B cell (primary cell): ENCODE measurements at regions not wholly inside any gene's neighbourhood (a gene's known extent, or its start where the extent isn't known, plus 50 kb on each side); places are given as distances from the start of the nearest gene placed in this dataset.

Source experiments
- ATAC-seq: fragments of 200-7000 bp; cut with Tn5 transposase; one replicate; pipeline ENCODE4 v1.10.0; 2021; ENCODE audit warnings: low read depth, mild to moderate bottlenecking, moderate number of reproducible peaks, moderate library complexity
- CTCF ChIA-PET: fragments of 350-600 bp; sonication (Branson Sonifier 250); formaldehyde crosslinking; loops from one replicate; lab custom pipeline; 2021; ENCODE audit warnings: antibody characterized with exemption, inconsistent platforms; lab: Charles Lee
- POLR2A ChIA-PET: fragments of 350-600 bp; sonication (Branson Sonifier 250); formaldehyde crosslinking; loops from one replicate; lab custom pipeline; 2021; ENCODE audit warnings: antibody characterized with exemption; lab: Charles Lee
- DNase-seq: peaks from one replicate; pipeline ENCODE4 v3.0.0; 2013
- H2AFZ ChIP-seq: 2 replicates; pipeline ENCODE4 v1.6.1; 2012; ENCODE audit warnings: mild to moderate bottlenecking, low read depth, low read length; ENCODE audit not compliant: insufficient read depth, poor library complexity, severe bottlenecking
- H3K27ac ChIP-seq, 2 donors: 1 replicate in 1 of 2; 2 replicates in 1 of 2; pipeline ENCODE4 v1.5.1; 2012 to 2013; ENCODE audit warnings: low read length in 2 of 2, mild to moderate bottlenecking in 2 of 2, moderate library complexity in 1 of 2
- H3K27me3 ChIP-seq, 4 experiments: fragments of 200-600 bp in 1 of 4; sonication (generic) in 1 of 4; replicated peaks in 1 of 4; 1 replicate in 2 of 4; 2 replicates in 2 of 4; pipeline versions ENCODE4 v1.6.1 to v1.7.0; 2013 to 2016; ENCODE audit warnings: low read length in 3 of 4, mild to moderate bottlenecking in 2 of 4, mixed read lengths in 1 of 4, moderate library complexity in 1 of 4; ENCODE audit not compliant: insufficient read depth in 4 of 4, control insufficient read depth in 3 of 4; ENCODE audit errors: control extremely low read depth in 1 of 4
- H3K36me3 ChIP-seq, 2 experiments: replicated peaks in 1 of 2; 1 replicate in 1 of 2; 2 replicates in 1 of 2; pipeline versions ENCODE4 v1.6.1 to v1.7.1; 2013; ENCODE audit warnings: low read length in 1 of 2; ENCODE audit not compliant: insufficient read depth in 2 of 2, control insufficient read depth in 1 of 2; ENCODE audit errors: control extremely low read depth in 1 of 2, extremely low read depth in 1 of 2
- H3K4me1 ChIP-seq, 2 donors: fragments of 200-600 bp in 1 of 2; sonication (generic) in 1 of 2; 1 replicate in 1 of 2; 2 replicates in 1 of 2; pipeline versions ENCODE4 v1.5.1 to v1.6.1; 2013 to 2017; ENCODE audit warnings: low read length in 2 of 2; ENCODE audit not compliant: control insufficient read depth in 2 of 2, insufficient read depth in 2 of 2
- H3K4me2 ChIP-seq: replicated peaks from 2 replicates; pipeline ENCODE3; 2012; ENCODE audit warnings: mild to moderate bottlenecking, low read depth, low read length; ENCODE audit not compliant: poor library complexity, severe bottlenecking
- H3K4me3 ChIP-seq, 5 experiments: fragments of 200-600 bp in 1 of 5; sonication (generic) in 1 of 5; 1 replicate in 3 of 5; 2 replicates in 2 of 5; pipeline versions ENCODE4 v1.5.1 to v1.7.0; 2011 to 2016; ENCODE audit warnings: low read length in 4 of 5, mild to moderate bottlenecking in 4 of 5, low read depth in 2 of 5, control low read depth in 1 of 5, moderate library complexity in 1 of 5; ENCODE audit not compliant: insufficient read depth in 1 of 5; ENCODE audit errors: control extremely low read depth in 1 of 5, extremely low read depth in 1 of 5
- H3K79me2 ChIP-seq: fragments of 200-600 bp; sonication (generic); one replicate; pipeline ENCODE4 v1.6.0; 2016; ENCODE audit warnings: low read length; ENCODE audit not compliant: control insufficient read depth, insufficient read depth
- H3K9ac ChIP-seq: fragments of 200-600 bp; sonication (generic); 2 replicates; pipeline ENCODE4 v1.6.1; 2017; ENCODE audit warnings: mild to moderate bottlenecking, low read length, moderate library complexity
- H3K9me3 ChIP-seq, 3 donors: one replicate each; pipeline versions ENCODE4 v1.6.1 to v1.7.1; 2013; ENCODE audit warnings: low read length in 2 of 3; ENCODE audit not compliant: control insufficient read depth in 2 of 3, insufficient read depth in 1 of 3; ENCODE audit errors: control extremely low read depth in 1 of 3
- H4K20me1 ChIP-seq: 2 replicates; pipeline ENCODE4 v1.6.0; 2012; ENCODE audit warnings: mild to moderate bottlenecking, low read length; ENCODE audit not compliant: insufficient read depth, control insufficient read depth, poor library complexity, severe bottlenecking
- H3K27ac Mint-ChIP-seq: one replicate; pipeline ENCODE4 v1.8.0; 2021; ENCODE audit warnings: mixed read lengths
- H3K27me3 Mint-ChIP-seq: one replicate; pipeline ENCODE4 v1.8.0; 2021; ENCODE audit warnings: mixed read lengths
- H3K4me1 Mint-ChIP-seq: one replicate; pipeline ENCODE4 v1.8.0; 2021; ENCODE audit warnings: mixed read lengths
- H3K4me3 Mint-ChIP-seq: one replicate; pipeline ENCODE4 v1.8.0; 2021; ENCODE audit warnings: mixed read lengths
- H3K9me3 Mint-ChIP-seq: one replicate; pipeline ENCODE4 v1.8.0; 2022; ENCODE audit warnings: mixed read lengths; ENCODE audit not compliant: insufficient read depth
- EZH2 ChIP-seq: IDR thresholded peaks from 2 replicates; pipeline ENCODE4 v1.6.1; 2012; ENCODE audit warnings: borderline replicate concordance, low read depth, mild to moderate bottlenecking, moderate library complexity, low read length; ENCODE audit not compliant: insufficient read depth, poor library complexity, severe bottlenecking
- WGBS: methylation state at CpG from one replicate; pipeline ENCODE4 v1.1.5; 2013; ENCODE audit warnings: missing lambda C conversion rate; ENCODE audit not compliant: insufficient coverage; 5-methylcytosine and 5-hydroxymethylcytosine counted together
- intact Hi-C: fragments of 100-400 bp; cut with micrococcal nuclease; formaldehyde crosslinking; loops from one replicate; pipeline ENCODE4 v1.10.0; 2022
- TF ChIP-seq, protein P1 (sequence below): fragments of 200-600 bp; IDR thresholded peaks from one replicate; pipeline ENCODE4 v1.8.0; 2022; ENCODE audit warnings: antibody characterized with exemption, mild to moderate bottlenecking

DNA sequence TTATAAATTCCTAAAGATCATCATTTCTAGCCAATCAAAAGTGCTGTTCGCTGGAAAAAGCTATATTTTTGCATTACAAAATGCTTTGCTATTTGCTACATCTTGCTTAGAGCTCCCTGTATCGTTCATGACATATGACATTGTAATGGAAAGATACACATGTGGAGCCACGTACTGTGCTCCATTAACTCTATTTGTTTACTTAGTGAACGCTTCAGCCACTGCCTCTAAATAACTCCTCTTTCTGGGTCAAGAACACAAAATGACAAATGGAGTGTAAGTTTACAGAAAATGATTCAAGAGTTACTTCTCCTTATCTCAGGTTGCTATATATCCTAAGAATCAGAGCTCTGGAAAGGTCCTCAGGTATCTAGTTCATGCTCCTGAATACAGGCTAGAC is 329.1 kb upstream of the SMIM31 start:
- Histone ChIP-seq H3K79me2 (no peaks in the 10 kb centered on the region), H3K9me3 (peaks cover 0 to under 1% (median 0%) of the 10 kb centered on the region in 3 donors), H3K9ac (no peak overlapping the region), H3K27ac (no peak overlapping the region), H3K4me3 (no peak overlapping the region), H3K36me3 (no peaks in the 10 kb centered on the region), H3K27me3 (no peaks in the 10 kb centered on the region), H3K4me1 (no peaks in the 10 kb centered on the region), H2AFZ (no peak overlapping the region), H4K20me1 (no peaks in the 10 kb centered on the region), H3K4me2 (no peak overlapping the region)
- Mint-ChIP-seq H3K4me3 (no peak overlapping the region), H3K27me3 (no peaks in the 10 kb centered on the region), H3K9me3 (no peaks in the 10 kb centered on the region), H3K27ac (no peak overlapping the region), H3K4me1 (no peaks in the 10 kb centered on the region)
- no peak for TF ChIP-seq EZH2
- TF ChIP-seq, protein P1, sequence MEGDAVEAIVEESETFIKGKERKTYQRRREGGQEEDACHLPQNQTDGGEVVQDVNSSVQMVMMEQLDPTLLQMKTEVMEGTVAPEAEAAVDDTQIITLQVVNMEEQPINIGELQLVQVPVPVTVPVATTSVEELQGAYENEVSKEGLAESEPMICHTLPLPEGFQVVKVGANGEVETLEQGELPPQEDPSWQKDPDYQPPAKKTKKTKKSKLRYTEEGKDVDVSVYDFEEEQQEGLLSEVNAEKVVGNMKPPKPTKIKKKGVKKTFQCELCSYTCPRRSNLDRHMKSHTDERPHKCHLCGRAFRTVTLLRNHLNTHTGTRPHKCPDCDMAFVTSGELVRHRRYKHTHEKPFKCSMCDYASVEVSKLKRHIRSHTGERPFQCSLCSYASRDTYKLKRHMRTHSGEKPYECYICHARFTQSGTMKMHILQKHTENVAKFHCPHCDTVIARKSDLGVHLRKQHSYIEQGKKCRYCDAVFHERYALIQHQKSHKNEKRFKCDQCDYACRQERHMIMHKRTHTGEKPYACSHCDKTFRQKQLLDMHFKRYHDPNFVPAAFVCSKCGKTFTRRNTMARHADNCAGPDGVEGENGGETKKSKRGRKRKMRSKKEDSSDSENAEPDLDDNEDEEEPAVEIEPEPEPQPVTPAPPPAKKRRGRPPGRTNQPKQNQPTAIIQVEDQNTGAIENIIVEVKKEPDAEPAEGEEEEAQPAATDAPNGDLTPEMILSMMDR: no peak
- intact Hi-C loops: no loop called here
- CTCF ChIA-PET: no interaction called here
- DNase-seq (no peak), ATAC-seq (no peak)
- WGBS: 89% methylated on average over 1 of the region's 4 CpGs
- POLR2A ChIA-PET: interaction anchor here (0.7 kb wide), 1 partner anchor 66 kb away, joined by 3 read pairs; no protein-coding TSS in a partner anchor

DNA sequence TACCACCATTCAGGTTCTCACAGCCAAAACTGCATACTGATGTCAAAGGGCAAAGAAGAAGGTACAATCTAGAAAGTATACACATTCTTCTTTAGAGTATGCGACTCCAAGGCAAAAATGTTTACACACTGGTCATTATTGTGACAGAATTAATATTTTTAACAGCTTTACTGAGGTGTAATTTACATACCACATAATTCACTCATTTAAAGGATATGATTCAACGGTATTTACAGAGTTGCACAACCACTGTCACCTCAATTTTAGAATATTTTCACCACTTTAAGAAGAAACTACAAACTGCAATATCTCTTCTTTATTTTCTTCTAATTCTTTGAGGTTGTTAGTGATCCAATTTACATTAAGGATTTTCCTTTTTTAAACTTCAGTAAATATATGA is 325.4 kb upstream of the SMIM31 start:
- H3K27ac Mint-ChIP-seq: no peak overlapping the region
- H3K9me3 Mint-ChIP-seq: no peaks in the 10 kb centered on the region
- H4K20me1 ChIP-seq: no peaks in the 10 kb centered on the region
- no peaks in the 10 kb centered on the region for H3K4me1 ChIP-seq
- TF ChIP-seq, protein P1: no peak
- TF ChIP-seq EZH2: no peak
- ChIA-PET POLR2A (no interaction called here), CTCF (no interaction called here)
- H3K79me2 ChIP-seq: no peaks in the 10 kb centered on the region
- ATAC-seq (no peak), DNase-seq (no peak)
- no peaks in the 10 kb centered on the region for H3K36me3 ChIP-seq
- H3K27me3 ChIP-seq: no peaks in the 10 kb centered on the region
- no CpG with 5 or more reads among the region's 2 CpGs for WGBS
- H2AFZ ChIP-seq: no peak overlapping the region
- intact Hi-C loops: no loop called here
- no peak overlapping the region for H3K4me3 ChIP-seq
- H3K9me3 ChIP-seq: no peaks in the 10 kb centered on the region
- H3K4me1 Mint-ChIP-seq: no peaks in the 10 kb centered on the region
- H3K9ac ChIP-seq: no peak overlapping the region
- H3K27me3 Mint-ChIP-seq: no peaks in the 10 kb centered on the region
- H3K4me3 Mint-ChIP-seq: no peak overlapping the region
- no peak overlapping the region for H3K4me2 ChIP-seq
- H3K27ac ChIP-seq: no peak overlapping the region
